Astrocyte (in vitro differentiated cells and primary cell): ENCODE measurements at regions not wholly inside any gene's neighbourhood (a gene's known extent, or its start where the extent isn't known, plus 50 kb on each side); places are given as distances from the start of the nearest gene placed in this dataset.

Experiments used
- EZH2 ChIP-seq: IDR thresholded peaks from 2 replicates; pipeline ENCODE4 v1.6.1; 2012; ENCODE audit warnings: mild to moderate bottlenecking, low read length, inconsistent platforms; ENCODE audit not compliant: insufficient read depth
- TF ChIP-seq, protein P1 (sequence below): IDR thresholded peaks from 2 replicates; pipeline ENCODE4 v1.5.1; 2011; ENCODE audit warnings: low read depth, mild to moderate bottlenecking, inconsistent platforms, low read length, moderate library complexity; ENCODE audit not compliant: insufficient read depth

DNA sequence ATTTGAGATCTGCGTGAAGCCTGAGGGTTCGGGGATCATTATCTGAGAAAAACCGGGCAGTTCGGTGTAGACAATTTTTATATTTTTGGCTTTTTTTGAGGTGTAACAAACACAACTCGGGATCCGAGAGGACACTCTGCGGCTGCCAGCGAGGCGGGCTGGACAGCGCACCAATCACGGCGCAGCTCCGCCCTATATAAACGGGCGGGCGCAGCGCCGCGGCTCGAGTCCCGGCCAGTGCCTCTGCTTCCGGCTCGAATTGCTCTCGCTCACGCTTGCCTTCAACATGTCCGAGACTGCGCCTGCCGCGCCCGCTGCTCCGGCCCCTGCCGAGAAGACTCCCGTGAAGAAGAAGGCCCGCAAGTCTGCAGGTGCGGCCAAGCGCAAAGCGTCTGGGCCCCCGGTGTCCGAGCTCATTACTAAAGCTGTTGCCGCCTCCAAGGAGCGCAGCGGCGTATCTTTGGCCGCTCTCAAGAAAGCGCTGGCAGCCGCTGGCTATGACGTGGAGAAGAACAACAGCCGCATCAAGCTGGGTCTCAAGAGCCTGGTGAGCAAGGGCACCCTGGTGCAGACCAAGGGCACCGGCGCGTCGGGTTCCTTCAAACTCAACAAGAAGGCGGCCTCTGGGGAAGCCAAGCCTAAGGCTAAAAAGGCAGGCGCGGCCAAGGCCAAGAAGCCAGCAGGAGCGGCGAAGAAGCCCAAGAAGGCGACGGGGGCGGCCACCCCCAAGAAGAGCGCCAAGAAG is 69.0 kb downstream of the HFE start:
- TF ChIP-seq, protein P1, sequence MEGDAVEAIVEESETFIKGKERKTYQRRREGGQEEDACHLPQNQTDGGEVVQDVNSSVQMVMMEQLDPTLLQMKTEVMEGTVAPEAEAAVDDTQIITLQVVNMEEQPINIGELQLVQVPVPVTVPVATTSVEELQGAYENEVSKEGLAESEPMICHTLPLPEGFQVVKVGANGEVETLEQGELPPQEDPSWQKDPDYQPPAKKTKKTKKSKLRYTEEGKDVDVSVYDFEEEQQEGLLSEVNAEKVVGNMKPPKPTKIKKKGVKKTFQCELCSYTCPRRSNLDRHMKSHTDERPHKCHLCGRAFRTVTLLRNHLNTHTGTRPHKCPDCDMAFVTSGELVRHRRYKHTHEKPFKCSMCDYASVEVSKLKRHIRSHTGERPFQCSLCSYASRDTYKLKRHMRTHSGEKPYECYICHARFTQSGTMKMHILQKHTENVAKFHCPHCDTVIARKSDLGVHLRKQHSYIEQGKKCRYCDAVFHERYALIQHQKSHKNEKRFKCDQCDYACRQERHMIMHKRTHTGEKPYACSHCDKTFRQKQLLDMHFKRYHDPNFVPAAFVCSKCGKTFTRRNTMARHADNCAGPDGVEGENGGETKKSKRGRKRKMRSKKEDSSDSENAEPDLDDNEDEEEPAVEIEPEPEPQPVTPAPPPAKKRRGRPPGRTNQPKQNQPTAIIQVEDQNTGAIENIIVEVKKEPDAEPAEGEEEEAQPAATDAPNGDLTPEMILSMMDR = no peak
- TF ChIP-seq EZH2 = no peak
